ENCODE measurements at regions not wholly inside any gene's neighbourhood (a gene's known extent, or its start where the extent isn't known, plus 50 kb on each side); places are given as distances from the start of the nearest gene placed in this dataset.

DNA sequence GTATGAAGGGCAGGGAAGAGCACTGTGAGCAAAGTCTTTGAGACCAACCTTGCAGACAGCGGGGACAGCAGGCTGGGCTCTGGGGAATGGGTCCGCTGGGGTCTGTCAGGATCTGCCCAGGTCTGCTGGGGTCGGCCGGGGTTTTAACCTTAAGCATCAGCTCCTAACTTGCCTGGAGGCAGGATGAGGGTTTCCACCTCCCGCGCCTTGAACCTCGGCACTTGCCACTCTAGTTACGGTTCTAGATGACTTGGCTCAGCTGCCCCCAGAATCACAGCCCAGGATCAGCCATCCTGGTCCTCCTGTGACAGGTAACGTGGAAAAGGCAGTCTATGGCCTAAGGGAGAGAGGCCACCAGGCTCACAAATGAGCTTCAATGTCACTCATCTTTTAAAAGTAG lies 50.4 kb upstream of the CACUL1 start:
- ChIA-PET CTCF (interaction anchor here (1.4 kb wide), 1 partner anchor 23 kb away, joined by 3 read pairs; no protein-coding TSS in a partner anchor), POLR2A (ENCODE audit: low non-redundant PET) (no interaction called here)
- TF ChIP-seq CTCF (conservative IDR thresholded peaks at IDR 0.05; ENCODE audit: low read depth) = no peak
- DNase-seq (ENCODE audit: low spot score) = no peak
- H3K27ac ChIP-seq = no peak overlapping the region

DNA sequence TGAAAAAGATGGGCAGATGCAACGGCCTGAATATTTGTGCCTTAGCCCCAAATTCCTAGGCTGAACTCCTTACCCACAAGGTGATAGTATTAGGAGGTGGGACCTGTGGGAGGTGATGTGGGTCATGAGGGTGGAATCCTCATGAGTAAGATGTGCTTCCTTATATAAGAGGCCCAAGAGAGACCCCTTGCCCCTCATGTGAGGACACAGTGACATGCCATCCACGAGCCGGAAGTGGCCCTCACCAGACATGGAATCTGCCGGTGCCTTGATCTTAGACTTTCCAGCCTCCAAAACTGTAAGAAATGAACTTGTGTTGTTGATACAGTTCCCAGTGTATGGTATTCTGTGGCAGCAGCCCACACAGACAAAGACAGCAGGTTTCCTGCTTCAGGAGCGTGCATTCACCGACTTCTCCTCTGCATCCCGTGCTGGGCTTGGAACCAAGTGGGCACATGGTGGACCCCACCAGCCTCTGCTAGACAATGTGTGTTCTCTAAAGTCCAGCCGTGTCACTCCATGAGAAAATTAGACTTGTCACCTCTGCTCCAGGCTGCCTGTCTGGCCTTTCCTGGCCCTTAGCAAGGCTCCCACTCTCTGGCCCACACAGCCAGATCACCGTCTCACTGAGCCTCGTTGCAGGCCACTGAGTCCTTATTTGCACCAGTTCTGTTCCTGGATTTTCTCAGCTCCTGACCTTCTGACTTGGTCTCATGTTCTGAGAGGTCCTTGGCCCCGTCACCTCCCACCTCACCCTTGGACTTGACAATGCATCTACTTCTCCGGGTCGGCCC lies 52.9 kb upstream of the CACUL1 start:
- no peak for TF ChIP-seq CTCF (conservative IDR thresholded peaks at IDR 0.05; ENCODE audit: low read depth)
- DNase-seq (ENCODE audit: low spot score) = no peak

GRCh38 chr10:118808601-118809356 lies 54.0 kb upstream of the CACUL1 start:
- TF ChIP-seq CTCF (conservative IDR thresholded peaks at IDR 0.05; ENCODE audit: low read depth) = no peak
- no peak for DNase-seq (ENCODE audit: low spot score)
- no peak overlapping the region for H3K27ac ChIP-seq
- POLR2A ChIA-PET (ENCODE audit: low non-redundant PET) = no interaction called here
- CTCF ChIA-PET = no interaction called here

More for the DNA sequence above, 52.9 kb upstream of the CACUL1 start:
- ChIA-PET CTCF (no interaction called here), POLR2A (ENCODE audit: low non-redundant PET) (no interaction called here)
- no peak overlapping the region for H3K27ac ChIP-seq

- no peak for DNase-seq (ENCODE audit: low spot score)
- no peak for TF ChIP-seq CTCF (conservative IDR thresholded peaks at IDR 0.05; ENCODE audit: low read depth)
- POLR2A ChIA-PET (ENCODE audit: low non-redundant PET) = no interaction called here
- H3K27ac ChIP-seq = no peak overlapping the region
- CTCF ChIA-PET = no interaction called here
Observed at GRCh38 chr10:118809357-118810220, 54.8 kb upstream of the CACUL1 start.

GRCh38 chr10:118810796-118811505 lies 56.2 kb upstream of the CACUL1 start:
- no peak for DNase-seq (ENCODE audit: low spot score)
- ChIA-PET POLR2A (ENCODE audit: low non-redundant PET) (no interaction called here), CTCF (interaction anchor here (0.7 kb wide), 1 partner anchor 230 kb away, joined by 6 read pairs; no protein-coding TSS in a partner anchor)
- no peak for TF ChIP-seq CTCF (conservative IDR thresholded peaks at IDR 0.05; ENCODE audit: low read depth)
- H3K27ac ChIP-seq = no peak overlapping the region

All from RWPE1 (cell line).